ENCODE measurements at regions not wholly inside any gene's neighbourhood (a gene's known extent, or its start where the extent isn't known, plus 50 kb on each side); places are given as distances from the start of the nearest gene placed in this dataset.

DNA sequence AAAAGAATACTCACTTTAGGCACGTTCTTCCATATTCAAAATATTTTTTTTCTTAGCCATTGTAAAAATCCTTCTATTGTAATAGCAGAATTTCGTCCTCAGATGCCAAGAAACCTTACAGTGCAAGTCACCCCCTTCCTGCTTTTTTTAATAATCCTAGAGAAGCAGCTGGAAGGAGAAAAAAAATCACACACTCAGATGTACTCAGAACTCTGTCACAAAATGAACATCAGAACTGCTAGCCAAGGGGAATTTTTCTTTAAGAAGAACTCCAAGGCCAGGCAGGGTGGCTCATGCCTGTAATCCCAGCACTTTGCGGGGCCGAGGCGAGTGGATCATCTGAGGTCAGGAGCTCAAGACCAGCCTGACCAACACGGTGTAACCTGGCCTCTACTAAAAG is 127.3 kb upstream of the SPATS2L start:
- TF ChIP-seq EZH2 (IDR thresholded peaks at IDR 0.05; ENCODE audit: borderline replicate concordance, low read depth, low read length, poor library complexity, severe bottlenecking): no peak
- TF ChIP-seq, protein P1, sequence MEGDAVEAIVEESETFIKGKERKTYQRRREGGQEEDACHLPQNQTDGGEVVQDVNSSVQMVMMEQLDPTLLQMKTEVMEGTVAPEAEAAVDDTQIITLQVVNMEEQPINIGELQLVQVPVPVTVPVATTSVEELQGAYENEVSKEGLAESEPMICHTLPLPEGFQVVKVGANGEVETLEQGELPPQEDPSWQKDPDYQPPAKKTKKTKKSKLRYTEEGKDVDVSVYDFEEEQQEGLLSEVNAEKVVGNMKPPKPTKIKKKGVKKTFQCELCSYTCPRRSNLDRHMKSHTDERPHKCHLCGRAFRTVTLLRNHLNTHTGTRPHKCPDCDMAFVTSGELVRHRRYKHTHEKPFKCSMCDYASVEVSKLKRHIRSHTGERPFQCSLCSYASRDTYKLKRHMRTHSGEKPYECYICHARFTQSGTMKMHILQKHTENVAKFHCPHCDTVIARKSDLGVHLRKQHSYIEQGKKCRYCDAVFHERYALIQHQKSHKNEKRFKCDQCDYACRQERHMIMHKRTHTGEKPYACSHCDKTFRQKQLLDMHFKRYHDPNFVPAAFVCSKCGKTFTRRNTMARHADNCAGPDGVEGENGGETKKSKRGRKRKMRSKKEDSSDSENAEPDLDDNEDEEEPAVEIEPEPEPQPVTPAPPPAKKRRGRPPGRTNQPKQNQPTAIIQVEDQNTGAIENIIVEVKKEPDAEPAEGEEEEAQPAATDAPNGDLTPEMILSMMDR (conservative IDR thresholded peaks at IDR 0.05; ENCODE audit: low read depth, low read length): no peak

All from A673 (cell line).